GM12801 (cell line): ENCODE measurements at regions not wholly inside any gene's neighbourhood (a gene's known extent, or its start where the extent isn't known, plus 50 kb on each side); places are given as distances from the start of the nearest gene placed in this dataset.

Experiments
- CTCF ChIP-seq: IDR thresholded peaks from one replicate; pipeline ENCODE4 v1.5.1; 2011; ENCODE audit warnings: control low read depth; ENCODE audit not compliant: insufficient read length; ENCODE audit errors: extremely low read depth

- no peak for TF ChIP-seq CTCF
Measured at GRCh38 chr9:106038266-106039001, 344.1 kb downstream of the TMEM38B start.

GRCh38 chr9:106039151-106039935, 345.0 kb downstream of the TMEM38B start:
- TF ChIP-seq CTCF: no peak

- no peak for TF ChIP-seq CTCF
Measured at GRCh38 chr9:106051545-106051944, 357.2 kb downstream of the TMEM38B start.

GRCh38 chr9:106052166-106052565, 357.8 kb downstream of the TMEM38B start:
- no peak for TF ChIP-seq CTCF

- no peak for TF ChIP-seq CTCF
Measured at GRCh38 chr9:106052735-106053134, 358.4 kb downstream of the TMEM38B start.

- TF ChIP-seq CTCF: no peak
Measured at GRCh38 chr9:106056328-106056727, 362.0 kb downstream of the TMEM38B start.

GRCh38 chr9:106058460-106058859, 364.1 kb downstream of the TMEM38B start:
- TF ChIP-seq CTCF: no peak
